HG03565 (cell line): ENCODE measurements at regions not wholly inside any gene's neighbourhood (a gene's known extent, or its start where the extent isn't known, plus 50 kb on each side); places are given as distances from the start of the nearest gene placed in this dataset.
A peak's percentile ranks its signal among the peaks of the same experiment; 100 is the strongest.
"Not testable (repeated sequence)": the region's sequence is repeated elsewhere in the genome, so short reads cannot be mapped to it uniquely, and the experiment has no call there.

ENCODE experiments used
- ATAC-seq: cut with Tn5 transposase; IDR thresholded peaks from one replicate; pipeline ENCODE4 v1.9.1; 2021; ENCODE audit warnings: mild to moderate bottlenecking, moderate library complexity; ENCODE audit not compliant: unreplicated experiment

DNA sequence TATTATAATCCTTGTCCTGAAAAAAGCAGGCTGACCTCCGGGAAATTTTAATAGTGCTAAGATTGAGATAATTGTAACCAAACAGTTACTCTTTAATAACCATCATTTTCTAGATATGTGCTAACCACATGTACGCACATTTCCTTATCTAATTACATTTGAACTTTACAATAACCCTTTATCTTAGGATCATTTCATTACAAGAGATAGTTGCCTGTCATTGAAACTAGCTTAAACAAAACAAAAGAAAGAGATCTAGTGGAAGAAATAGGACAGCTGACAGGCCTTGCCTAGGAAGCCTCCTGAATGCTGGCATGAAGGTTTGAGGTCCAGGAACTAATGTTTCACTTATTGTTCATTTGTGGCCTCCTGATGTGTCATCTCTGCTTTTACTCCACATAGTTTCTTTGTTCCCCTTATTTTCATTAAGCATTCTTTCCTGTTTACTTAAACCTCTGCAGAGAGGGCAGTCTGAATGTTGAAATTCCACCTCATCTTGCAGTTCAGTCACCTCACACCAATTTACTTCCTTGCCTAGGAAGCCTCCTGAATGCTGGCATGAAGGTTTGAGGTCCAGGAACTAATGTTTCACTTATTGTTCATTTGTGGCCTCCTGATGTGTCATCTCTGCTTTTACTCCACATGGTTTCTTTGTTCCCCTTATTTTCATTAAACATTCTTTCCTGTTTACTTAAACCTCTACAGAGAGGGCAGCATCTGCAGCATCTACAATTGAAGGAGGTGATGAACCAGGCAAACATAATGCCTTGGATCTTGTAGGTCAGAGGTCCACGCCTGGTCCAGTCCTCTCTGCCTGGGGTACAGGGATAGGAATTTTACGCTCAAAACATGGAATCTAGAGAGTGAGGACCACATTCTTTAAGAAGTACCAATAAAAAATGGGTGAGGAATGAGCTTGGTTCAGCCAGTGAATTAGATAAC is 247.5 kb downstream of the SPATA31A6 start:
- not testable (repeated sequence) for ATAC-seq

DNA sequence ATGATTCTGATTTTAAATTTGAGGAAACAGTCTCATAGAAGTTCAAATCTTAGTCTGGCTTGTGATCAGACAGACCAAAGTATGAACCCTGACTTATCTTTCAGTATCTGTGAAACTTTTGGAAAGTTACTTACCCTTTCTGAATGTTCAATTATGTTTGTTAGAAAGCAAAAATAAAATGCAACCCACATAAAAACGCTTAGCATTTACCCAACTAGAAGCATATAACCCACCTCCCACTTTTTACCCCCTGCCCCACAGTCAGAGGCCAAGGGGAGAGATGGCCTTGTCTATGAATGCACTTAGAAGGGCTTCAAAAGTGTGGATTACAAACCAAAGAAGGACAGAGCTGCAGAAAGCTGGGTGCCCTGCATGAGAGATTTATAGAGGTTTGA is 248.2 kb downstream of the SPATA31A6 start:
- ATAC-seq, result not testable (repeated sequence)

DNA sequence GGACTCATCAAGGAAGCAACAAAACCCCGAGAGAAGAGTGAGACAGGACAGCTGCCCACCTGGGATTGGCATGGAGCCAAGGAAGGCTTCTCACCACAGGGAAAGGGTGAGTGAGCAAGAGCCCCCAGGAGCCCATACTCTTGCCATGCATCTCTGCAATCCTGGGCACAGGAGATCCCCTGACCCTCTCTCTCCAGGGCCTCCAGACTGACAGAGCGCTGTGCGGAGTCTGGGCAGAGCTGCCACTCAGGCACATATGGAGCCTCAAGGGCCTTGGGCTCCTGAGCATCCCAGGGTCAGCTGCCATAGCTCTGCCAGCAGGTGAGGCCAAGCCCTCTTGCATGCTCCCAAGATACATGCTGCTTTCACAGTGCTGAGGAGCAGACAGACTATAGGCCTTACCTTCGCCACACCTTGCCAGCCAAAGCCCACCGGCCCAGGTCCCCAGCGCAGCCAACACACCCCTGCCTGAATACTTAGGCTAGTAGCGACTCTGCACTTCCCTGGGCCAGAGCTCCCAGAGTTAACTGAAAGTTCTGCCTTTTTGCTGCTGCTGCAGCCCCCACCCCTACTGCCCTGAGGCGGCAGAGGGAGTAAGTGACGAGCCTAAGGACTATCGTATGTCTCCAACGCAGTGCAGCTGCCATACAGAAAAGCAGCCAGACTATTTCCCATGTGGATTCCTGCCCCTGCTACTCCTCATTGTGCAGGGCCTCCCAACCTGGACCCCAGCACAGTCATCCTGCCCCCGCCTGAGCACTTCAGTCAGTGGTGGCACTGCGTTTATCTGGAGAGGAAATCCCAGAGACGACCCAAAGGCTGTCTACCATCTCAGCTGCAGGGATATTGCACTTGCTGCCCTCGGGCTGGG is 251.6 kb downstream of the SPATA31A6 start:
- not testable (repeated sequence) for ATAC-seq

DNA sequence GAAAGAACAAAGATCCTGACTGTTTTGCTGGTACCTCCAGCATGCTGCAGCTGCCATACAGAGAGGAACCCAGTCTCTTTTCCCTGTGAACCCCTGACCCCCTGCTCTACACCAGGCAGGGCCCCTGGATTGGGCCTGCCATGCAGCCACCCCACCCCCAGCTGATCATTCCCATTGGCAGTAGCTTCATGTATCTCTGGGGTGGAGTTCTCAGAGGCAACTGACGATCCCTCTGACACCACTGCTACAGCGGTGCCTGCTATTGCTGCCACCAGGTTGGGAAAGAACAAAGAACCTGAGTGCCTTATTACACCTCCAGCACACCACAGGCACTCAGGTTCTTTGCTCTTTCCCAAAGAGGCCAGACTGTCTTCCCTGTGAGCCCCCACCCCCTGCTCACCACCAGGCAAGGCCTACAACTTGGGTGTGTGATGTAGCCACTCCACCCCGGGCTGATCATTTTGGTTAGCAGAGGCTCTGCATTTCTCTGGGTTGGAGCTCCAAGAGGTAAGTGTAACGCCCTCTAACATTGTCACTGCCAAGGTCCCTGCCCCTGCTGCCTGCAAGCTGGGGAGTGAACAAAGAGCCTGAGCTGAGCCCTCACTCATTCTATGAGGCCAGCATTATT is 252.4 kb downstream of the SPATA31A6 start:
- not testable (repeated sequence) for ATAC-seq

DNA sequence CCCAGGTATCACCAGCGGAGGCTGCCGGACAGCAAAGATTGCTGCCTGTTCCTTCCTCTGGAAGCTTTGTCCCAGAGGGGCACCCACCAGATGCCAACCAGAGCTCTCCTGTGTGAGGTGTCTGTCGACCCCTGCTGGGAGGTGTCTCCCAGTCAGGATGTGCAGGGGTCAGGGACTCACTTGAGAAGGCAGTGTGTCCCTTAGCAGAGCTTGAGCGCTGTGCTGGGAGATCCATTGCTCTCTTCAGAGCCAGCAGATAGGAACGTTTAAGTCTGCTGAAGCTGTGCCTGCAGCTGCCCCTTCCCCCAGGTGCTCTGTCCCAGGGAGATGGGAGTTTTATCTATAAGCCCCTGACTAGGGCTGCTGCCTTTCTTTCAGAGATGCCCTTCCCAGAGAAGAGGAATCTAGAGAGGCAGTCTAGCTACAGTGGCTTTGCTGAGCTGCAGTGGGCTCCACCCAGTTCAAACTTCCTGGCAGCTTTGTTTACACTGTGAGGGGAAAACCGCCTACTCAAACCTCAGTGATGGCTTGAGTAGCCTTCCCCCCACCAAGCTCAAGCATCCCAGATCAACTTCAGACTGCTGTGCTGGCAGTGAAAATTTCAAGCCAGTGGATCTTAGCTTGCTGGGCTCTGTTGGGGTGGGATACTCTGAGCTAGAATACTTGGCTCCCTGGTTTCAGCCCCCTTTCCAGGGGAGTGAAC is 253.7 kb downstream of the SPATA31A6 start:
- peak; percentile 60 for ATAC-seq

DNA sequence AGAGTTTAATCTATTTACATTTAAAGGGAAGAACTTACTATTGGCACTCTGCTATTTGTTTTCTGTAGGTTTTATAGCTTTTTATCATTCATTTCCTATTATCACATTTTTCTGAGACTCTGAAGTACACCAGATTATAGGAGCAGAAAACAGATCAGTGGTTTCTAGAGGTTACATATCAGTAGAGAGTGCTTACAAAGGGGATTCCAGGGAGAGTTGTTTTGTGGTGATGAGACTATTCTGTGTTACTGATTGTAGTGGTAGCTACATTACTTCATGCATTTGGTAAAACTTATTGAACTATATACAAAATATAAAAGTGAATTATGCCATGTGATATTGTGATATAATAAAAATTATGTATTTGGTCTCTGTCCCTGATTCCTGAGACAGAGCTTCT is 259.2 kb downstream of the SPATA31A6 start:
- ATAC-seq, result not testable (repeated sequence)

DNA sequence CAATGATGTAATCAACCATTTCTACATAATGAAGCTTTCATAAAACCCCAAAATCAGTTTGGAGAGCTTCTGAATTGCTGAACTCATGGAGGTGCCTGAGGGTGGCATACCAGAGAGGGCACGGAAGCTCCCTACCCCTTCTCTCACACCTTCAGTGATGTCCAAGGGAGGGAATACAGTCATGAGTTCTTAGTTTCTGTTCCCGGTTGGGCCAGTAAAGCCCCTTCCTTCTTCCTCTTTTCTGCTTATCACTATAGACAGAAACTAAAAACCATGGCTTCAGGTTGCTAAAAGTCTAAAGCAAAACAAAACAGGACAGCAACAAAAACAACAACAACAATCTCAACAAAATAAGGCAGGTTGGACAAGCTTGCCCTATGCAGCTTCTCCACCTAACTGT is 260.0 kb downstream of the SPATA31A6 start:
- peak; percentile 46 for ATAC-seq

DNA sequence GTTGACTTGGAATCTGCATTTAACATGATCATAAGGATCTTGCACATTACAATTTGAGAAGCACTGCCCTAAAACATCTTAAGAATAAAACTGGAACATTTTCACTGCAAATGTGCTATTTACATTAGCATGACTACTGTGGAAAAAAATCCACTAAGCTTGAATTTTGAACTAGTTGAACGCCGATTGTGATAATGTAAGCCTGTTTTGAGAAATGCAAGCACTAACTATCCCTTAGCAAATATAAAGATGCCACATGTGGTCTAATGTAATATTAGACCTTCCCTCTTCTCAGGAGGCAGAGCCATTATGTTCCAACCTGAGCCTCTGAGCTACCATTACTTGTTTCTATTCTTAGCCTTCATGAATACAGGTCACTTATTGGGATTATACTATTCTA is 278.0 kb downstream of the SPATA31A6 start:
- not testable (repeated sequence) for ATAC-seq

DNA sequence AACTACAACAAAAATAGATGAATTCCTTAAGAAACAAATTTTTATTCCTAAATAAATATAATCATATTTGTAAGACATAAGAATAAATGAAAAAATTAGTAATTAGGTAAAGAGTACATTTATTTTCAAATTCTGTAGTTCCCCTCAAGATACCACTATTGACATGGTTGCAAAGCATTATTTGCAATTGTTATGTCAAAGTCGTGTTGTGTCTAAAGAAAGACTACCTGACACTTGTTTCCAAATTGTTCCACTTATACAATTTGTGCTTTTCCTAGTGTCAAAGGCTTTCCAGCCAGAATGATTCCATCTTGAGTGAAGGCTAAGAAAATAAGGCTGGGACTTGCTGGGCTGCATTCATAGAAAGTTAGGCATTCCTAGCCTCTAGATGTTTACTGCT is 278.4 kb downstream of the SPATA31A6 start:
- not testable (repeated sequence) for ATAC-seq

DNA sequence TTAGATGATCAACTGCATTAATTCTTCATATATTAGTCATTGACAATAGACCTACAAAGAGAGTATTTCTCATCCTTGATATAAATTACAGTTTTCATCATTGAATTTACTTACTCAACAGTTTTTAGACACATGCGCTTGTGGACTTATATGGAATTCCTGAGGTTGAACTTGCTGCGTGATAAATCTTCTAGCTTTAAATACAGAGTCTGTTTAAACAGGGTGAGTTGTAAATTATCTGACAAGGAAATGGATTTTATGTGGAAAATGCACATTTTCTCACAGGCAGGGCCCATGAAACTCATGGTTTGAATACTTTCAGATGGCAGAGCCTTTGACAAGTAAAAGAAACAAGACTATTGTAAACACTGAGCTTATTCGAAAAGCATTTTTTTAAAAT is 280.5 kb downstream of the SPATA31A6 start:
- ATAC-seq, result not testable (repeated sequence)

DNA sequence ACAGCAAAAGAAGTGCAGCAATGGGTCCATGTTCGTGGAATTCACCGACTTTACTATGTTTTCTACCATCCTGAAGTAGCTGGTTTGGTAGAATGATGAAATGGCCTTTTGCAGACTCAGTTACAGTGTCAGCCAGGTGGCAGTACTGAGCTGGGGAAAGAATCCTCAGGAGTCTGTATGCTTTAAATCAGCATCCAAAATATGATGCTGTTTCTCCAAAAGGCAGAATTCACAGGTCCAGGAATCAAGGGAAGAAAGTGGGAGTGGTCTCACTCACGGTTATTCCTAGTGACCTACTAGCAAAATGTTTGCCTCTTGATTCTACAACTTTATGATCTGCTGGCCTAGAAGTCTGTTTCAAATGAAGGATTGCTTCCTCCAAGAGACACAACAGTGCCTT is 287.1 kb downstream of the SPATA31A6 start:
- not testable (repeated sequence) for ATAC-seq

DNA sequence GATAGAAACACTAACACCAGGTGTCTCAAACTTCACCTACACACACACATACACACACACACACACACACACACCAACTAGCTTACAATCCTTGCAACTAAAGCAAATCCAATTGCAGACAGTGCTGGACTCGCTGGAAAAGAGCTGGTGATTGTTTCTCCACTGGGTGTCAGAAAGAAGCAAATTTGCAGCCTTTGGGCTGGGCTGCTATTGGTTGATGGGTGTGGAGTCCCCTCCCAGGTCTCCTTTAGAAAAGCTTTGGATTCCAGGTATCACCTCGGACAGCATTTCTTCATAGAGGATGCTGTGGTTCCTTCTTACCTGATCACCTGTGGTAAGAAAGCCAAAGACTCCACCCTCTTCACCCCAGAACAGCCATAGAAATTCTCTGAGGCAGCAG is 307.5 kb downstream of the SPATA31A6 start:
- ATAC-seq, result not testable (repeated sequence)

DNA sequence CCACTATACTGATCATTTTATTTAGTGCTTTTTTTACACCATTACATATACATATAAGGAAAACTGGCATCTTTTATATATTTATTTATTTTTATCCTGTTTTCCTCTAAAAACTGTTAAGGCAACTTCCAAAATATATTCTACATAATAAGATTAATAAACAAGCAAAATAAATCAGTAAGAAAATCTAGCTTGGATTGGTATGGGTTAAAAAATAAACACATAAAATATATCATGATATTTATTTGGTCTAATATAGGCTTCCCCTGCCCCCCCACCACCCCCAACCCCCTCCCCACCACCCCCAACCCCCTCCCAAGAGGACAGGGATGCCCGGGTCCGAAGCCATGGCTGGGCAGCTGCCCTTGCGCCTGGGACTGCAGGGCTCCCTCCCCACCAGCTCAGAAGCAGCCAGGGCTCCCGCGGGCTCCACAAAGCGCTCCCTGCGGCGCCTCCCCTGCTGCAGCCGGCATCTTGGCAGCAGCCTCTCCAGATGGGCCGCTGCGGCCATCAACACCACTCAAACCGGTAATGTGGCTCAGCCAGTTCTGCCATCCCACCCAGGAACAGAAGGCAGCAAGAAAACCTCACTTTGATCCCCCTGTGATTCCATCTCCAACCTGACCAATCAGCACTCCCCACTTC is 319.3 kb downstream of the SPATA31A6 start:
- ATAC-seq, result not testable (repeated sequence)

DNA sequence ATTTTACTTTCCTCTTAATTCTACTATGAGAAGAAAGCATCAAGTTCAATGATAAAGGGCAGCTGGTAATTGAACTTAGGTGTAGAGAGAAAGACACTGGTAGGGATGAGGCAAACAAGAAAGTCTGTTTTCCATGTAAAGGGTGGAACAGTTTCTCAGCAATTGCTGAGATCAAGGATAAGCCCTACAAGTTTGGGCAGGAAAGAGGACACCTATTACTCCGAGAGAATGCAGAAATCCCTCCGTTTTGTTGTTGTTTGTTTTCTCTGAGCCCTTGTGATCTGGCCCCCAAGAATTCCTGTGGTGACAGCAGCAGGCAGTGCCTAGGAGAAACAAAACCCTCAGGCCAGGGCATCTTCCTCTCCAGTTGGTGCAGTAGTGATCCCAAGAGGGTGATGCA is 324.7 kb downstream of the SPATA31A6 start:
- ATAC-seq, result not testable (repeated sequence)

DNA sequence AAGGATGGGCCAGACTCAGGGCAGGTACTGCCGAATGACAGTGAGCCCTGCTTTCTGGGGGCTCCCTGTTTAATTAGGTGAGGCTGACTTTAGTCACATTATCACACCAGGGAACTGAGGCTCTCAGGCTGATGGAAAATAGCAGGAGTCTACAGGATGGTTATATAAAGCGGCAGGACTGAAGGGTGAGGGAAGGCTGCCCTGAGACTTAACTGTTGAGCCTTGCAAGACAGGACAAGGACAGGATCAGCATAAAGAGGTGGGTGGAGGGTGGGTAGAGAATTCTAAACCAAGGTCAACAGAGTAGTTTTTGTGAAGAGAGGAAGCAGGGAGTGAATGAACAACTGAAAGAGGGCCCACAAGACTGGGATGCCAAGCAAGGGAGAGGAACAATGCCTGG is 330.1 kb downstream of the SPATA31A6 start:
- ATAC-seq, result not testable (repeated sequence)

DNA sequence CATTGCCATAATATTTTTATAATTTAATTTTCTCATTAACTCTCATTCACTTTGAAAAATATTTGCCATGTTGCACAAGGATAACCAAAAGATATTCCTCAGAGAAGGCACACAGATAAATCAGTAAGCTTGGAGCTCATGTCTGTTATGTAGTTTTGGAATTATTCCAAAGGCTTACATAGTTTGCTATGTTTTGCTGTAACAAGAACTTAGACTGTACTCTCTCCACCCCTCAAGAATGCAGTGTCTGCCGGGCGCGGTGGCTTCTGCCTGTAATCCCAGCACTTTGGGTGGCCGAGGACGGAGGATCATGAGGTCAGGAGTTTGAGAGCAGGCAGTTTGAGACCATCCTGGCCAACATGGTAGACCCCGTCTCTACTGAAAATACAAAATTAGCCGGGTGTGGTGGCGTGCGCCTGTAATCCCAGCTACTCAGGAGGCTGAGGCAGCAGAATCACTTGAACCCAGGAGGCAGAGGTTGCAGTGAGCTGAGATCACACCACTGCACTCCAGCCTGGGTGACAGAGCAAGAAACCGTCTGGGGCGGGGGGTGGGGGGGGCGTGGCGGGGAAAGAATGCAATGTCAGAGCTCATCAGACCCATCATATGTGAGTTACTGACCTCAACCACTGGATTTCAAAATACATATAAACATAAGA is 351.0 kb downstream of the SPATA31A6 start:
- not testable (repeated sequence) for ATAC-seq

DNA sequence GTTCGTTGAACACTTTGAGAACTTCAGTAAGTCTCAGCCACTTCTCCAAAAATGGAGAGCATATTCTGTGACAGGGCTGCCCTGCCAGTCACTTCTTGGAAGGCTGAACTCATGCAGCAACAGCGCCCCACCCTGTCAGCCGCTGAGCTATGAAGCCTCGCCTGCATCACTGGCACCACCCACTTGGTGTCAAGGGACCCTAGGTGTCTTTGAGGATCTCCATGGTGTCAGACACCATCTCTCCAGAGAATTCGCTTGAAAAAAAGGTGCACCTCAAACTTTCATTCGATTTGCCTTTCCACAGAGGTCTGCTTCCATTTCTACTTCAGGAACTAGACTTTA is 351.5 kb downstream of the SPATA31A6 start:
- ATAC-seq, result not testable (repeated sequence)

DNA sequence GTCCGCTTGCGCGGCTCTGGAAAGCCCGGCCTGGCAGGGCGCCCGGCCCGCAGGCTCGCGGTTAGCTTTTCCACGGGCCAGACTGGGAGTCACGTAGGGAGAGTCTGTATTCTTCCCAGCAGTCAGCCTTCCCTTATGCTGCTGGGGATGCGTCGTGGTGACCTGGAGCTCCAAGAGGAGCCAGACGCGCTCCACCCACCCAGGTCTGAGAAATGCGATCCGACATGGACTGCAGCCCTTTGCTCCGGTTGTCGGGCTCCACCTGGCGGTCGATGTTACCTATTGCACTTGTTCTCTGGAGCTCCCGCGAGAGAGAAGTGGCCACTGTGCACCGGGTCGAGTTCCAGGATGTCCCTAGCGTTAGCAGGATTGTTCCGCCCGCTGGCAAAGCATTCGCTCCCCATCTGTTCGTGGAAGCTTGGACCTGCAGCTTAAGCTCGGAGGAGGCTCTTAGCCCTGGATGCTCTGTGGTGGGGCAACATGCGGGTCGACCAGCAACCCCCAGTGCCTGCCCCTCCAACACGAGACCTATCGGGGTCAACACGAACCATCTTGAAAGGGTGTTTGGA is 367.4 kb downstream of the SPATA31A6 start:
- ATAC-seq, result peak; percentile 88

DNA sequence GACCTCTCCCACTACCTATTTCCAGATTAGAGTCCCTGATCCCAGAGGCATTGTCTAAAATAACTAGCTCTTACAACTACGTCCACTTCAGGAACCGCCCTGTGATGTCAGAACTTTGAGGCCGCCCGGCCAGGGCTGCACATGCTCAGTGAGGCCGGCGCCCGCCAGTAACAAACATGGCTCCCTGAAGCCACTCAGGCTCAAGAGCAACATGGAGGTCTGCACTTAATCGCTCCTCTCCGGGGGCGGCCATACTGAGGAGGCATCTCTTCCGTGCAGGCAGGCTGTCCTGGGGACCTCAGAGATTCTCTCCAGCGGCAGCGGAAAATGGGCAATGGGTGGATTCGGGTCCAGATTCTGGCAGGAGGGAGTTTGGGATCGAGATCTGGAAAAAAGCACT is 385.1 kb downstream of the SPATA31A6 start:
- ATAC-seq, result not testable (repeated sequence)
